HepG2 (cell line): ENCODE measurements at regions not wholly inside any gene's neighbourhood (a gene's known extent, or its start where the extent isn't known, plus 50 kb on each side); places are given as distances from the start of the nearest gene placed in this dataset.

Experiments
- AHDC1 ChIP-seq: sonication (generic); formaldehyde crosslinking; IDR thresholded peaks from 2 replicates; pipeline ENCODE4 v1.5.1; 2020; ENCODE audit warnings: mild to moderate bottlenecking, missing genetic modification reagents, borderline replicate concordance
- ARNT2 ChIP-seq: sonication (generic); formaldehyde crosslinking; IDR thresholded peaks from 2 replicates; pipeline ENCODE4 v1.8.0; 2022; ENCODE audit warnings: mild to moderate bottlenecking, low read depth, missing genetic modification reagents, moderate library complexity
- ATM ChIP-seq: fragments of 450-650 bp; IDR thresholded peaks from 2 replicates; pipeline ENCODE4 v1.7.1; 2017; ENCODE audit warnings: mild to moderate bottlenecking, borderline replicate concordance
- BCL6 ChIP-seq: IDR thresholded peaks from 2 replicates; pipeline ENCODE4 v1.6.1; 2016; ENCODE audit warnings: missing genetic modification reagents, missing compliant biosample characterization
- CBX2 ChIP-seq, 2 experiments: fragments of 200-600 bp in 1 of 2; sonication (generic); formaldehyde crosslinking in 1 of 2; IDR thresholded peaks; 2 replicates each; pipeline versions ENCODE4 v1.7.0 to v1.8.1; 2018 to 2022; ENCODE audit warnings: low read depth in 2 of 2, low read length in 1 of 2, mild to moderate bottlenecking in 1 of 2, missing genetic modification reagents in 1 of 2
- CREM ChIP-seq, 2 experiments: sonication (generic) in 1 of 2; formaldehyde crosslinking in 1 of 2; IDR thresholded peaks; 2 replicates each; pipeline versions ENCODE4 v1.4.0 to v1.6.1; 2016 to 2020; ENCODE audit warnings: antibody characterized with exemption in 1 of 2, mild to moderate bottlenecking in 1 of 2, missing genetic modification reagents in 1 of 2
- ELF1 ChIP-seq: sonication (generic); formaldehyde crosslinking; IDR thresholded peaks from 2 replicates; pipeline ENCODE4 v1.4.0; 2020; ENCODE audit warnings: missing genetic modification reagents
- FOXK1 ChIP-seq: sonication (generic); formaldehyde crosslinking; IDR thresholded peaks from 2 replicates; pipeline ENCODE4 v1.4.0; 2020; ENCODE audit warnings: low read depth, missing genetic modification reagents, borderline replicate concordance
- HOXA3 ChIP-seq: sonication (generic); formaldehyde crosslinking; IDR thresholded peaks from 2 replicates; pipeline ENCODE4 v1.5.0; 2020; ENCODE audit warnings: missing genetic modification reagents
- PITX1 ChIP-seq: sonication (generic); formaldehyde crosslinking; IDR thresholded peaks from 2 replicates; pipeline ENCODE4 v1.5.1; 2020; ENCODE audit warnings: mild to moderate bottlenecking, missing genetic modification reagents
- POLR2A ChIP-seq, 2 experiments: IDR thresholded peaks; 2 replicates each; pipeline ENCODE4 v1.6.1; 2011; ENCODE audit warnings: low read depth in 2 of 2, low read length in 2 of 2, mild to moderate bottlenecking in 1 of 2, moderate library complexity in 1 of 2; ENCODE audit not compliant: insufficient read depth in 1 of 2
- RCOR2 ChIP-seq: IDR thresholded peaks from 2 replicates; pipeline ENCODE4 v1.6.1; 2016; ENCODE audit warnings: missing biosample characterization, missing genetic modification reagents
- TCF7 ChIP-seq: sonication (generic); IDR thresholded peaks from 2 replicates; pipeline ENCODE4 v1.6.1; 2016; ENCODE audit warnings: antibody characterized with exemption, low read depth
- TFE3 ChIP-seq: IDR thresholded peaks from 2 replicates; pipeline ENCODE4 v1.6.1; 2016
- ZBTB38 ChIP-seq: sonication (generic); formaldehyde crosslinking; IDR thresholded peaks from 2 replicates; pipeline ENCODE4 v1.5.1; 2020; ENCODE audit warnings: mild to moderate bottlenecking, missing genetic modification reagents
- ZC3H4 ChIP-seq: sonication (generic); formaldehyde crosslinking; IDR thresholded peaks from 2 replicates; pipeline ENCODE4 v1.4.0; 2020; ENCODE audit warnings: missing genetic modification reagents, borderline replicate concordance
- ZFX ChIP-seq: sonication (generic); formaldehyde crosslinking; IDR thresholded peaks from 2 replicates; pipeline ENCODE4 v1.4.0; 2020; ENCODE audit warnings: mild to moderate bottlenecking, low read depth, missing genetic modification reagents, moderate library complexity
- ZNF713 ChIP-seq: sonication (generic); formaldehyde crosslinking; IDR thresholded peaks from 2 replicates; pipeline ENCODE4 v1.4.0; 2020; ENCODE audit warnings: mild to moderate bottlenecking, missing genetic modification reagents
- ZNF782 ChIP-seq: sonication (generic); formaldehyde crosslinking; IDR thresholded peaks from 2 replicates; pipeline ENCODE4 v1.4.0; 2020; ENCODE audit warnings: missing genetic modification reagents, mild to moderate bottlenecking, borderline replicate concordance
- TF ChIP-seq, protein P1 (sequence below): sonication (generic); formaldehyde crosslinking; IDR thresholded peaks from 2 replicates; pipeline ENCODE4 v1.5.1; 2020; ENCODE audit warnings: mild to moderate bottlenecking, missing genetic modification reagents, moderate library complexity

DNA sequence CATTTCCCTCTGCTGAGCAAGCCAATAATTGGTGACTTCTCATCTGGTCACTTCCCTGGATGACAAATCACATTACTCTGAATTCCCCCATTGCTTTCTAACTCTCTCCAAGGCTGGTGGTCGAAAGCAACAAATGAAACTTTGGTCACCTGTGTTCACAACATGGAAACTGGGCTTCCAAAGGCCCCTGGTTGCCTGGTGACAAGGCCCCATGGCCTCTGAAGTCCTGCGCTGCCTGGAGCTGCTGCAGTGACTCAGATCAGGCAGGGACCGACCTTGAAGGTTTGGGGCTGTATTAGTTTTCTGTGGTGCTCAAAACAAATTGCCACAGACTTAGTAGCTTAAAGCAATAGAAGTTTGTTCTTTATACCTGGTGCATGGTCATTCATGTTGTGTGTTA is 345.3 kb downstream of the WDR72 start (continued):
- TF ChIP-seq, protein P1, sequence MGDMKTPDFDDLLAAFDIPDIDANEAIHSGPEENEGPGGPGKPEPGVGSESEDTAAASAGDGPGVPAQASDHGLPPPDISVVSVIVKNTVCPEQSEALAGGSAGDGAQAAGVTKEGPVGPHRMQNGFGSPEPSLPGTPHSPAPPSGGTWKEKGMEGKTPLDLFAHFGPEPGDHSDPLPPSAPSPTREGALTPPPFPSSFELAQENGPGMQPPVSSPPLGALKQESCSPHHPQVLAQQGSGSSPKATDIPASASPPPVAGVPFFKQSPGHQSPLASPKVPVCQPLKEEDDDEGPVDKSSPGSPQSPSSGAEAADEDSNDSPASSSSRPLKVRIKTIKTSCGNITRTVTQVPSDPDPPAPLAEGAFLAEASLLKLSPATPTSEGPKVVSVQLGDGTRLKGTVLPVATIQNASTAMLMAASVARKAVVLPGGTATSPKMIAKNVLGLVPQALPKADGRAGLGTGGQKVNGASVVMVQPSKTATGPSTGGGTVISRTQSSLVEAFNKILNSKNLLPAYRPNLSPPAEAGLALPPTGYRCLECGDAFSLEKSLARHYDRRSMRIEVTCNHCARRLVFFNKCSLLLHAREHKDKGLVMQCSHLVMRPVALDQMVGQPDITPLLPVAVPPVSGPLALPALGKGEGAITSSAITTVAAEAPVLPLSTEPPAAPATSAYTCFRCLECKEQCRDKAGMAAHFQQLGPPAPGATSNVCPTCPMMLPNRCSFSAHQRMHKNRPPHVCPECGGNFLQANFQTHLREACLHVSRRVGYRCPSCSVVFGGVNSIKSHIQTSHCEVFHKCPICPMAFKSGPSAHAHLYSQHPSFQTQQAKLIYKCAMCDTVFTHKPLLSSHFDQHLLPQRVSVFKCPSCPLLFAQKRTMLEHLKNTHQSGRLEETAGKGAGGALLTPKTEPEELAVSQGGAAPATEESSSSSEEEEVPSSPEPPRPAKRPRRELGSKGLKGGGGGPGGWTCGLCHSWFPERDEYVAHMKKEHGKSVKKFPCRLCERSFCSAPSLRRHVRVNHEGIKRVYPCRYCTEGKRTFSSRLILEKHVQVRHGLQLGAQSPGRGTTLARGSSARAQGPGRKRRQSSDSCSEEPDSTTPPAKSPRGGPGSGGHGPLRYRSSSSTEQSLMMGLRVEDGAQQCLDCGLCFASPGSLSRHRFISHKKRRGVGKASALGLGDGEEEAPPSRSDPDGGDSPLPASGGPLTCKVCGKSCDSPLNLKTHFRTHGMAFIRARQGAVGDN: peak; percentile 68
- TF ChIP-seq HOXA3 (CRISPR knock-in tag) (peak; percentile 35; the same call in 1 of the 2 replicates), CBX2 (IDR thresholded peaks at IDR 0.05; ENCODE audit: low read depth, low read length) (no peak), CBX2 (CRISPR knock-in tag; IDR thresholded peaks at IDR 0.05; ENCODE audit: low read depth) (no peak), PITX1 (CRISPR knock-in tag) (0 out of 2 replicates have a peak, but pooled peaks have one; percentile 23), ZBTB38 (CRISPR knock-in tag) (no peak), ZFX (CRISPR knock-in tag) (peak; percentile 43), TFE3 (CRISPR knock-in tag) (no peak), RCOR2 (CRISPR knock-in tag) (peak; percentile 45; the same call in 1 of the 2 replicates), FOXK1 (CRISPR knock-in tag) (peak; percentile 50; the same call in 1 of the 2 replicates), ZNF782 (CRISPR knock-in tag) (no peak), BCL6 (CRISPR knock-in tag) (peak; percentile 34; the same call in 1 of the 2 replicates), POLR2A (IDR thresholded peaks at IDR 0.05; ENCODE audit: insufficient read depth in 1 of 2, low read depth in 2 of 2, low read length in 2 of 2) (no peak), TCF7 (peak; percentile 35; the same call in 1 of the 2 replicates), ZNF713 (no peak), ELF1 (CRISPR knock-in tag) (0 out of 2 replicates have a peak, but pooled peaks have one; percentile 31), ZC3H4 (CRISPR knock-in tag) (no peak), AHDC1 (CRISPR knock-in tag) (peak; percentile 76; the same call in 1 of the 2 replicates), ATM (no peak), ARNT2 (CRISPR knock-in tag) (no peak), CREM (IDR thresholded peaks at IDR 0.05) (peak; percentile 33; the same call in 1 of the 2 replicates), CREM (CRISPR knock-in tag; IDR thresholded peaks at IDR 0.05) (no peak)
